Activated CD4-positive, alpha-beta T cell treated with anti-CD3 and anti-CD28 coated beads for 36 hours (primary cell): ENCODE measurements at regions not wholly inside any gene's neighbourhood (a gene's known extent, or its start where the extent isn't known, plus 50 kb on each side); places are given as distances from the start of the nearest gene placed in this dataset.
"Not testable (repeated sequence)": the region's sequence is repeated elsewhere in the genome, so short reads cannot be mapped to it uniquely, and the experiment has no call there.

Experiments used
- ATAC-seq: fragments of 200-7000 bp; cut with Tn5 transposase; one replicate; pipeline ENCODE4 v1.10.0; 2021; ENCODE audit warnings: mild to moderate bottlenecking, moderate library complexity
- CTCF ChIA-PET: fragments of 350-600 bp; sonication (Branson Sonifier 250); formaldehyde crosslinking; loops from one replicate; lab custom pipeline; 2021; ENCODE audit warnings: antibody characterized with exemption; lab: Charles Lee
- POLR2A ChIA-PET: fragments of 350-600 bp; sonication (Branson Sonifier 250); formaldehyde crosslinking; loops from one replicate; lab custom pipeline; 2021; ENCODE audit warnings: antibody characterized with exemption, inconsistent platforms; lab: Charles Lee
- DNase-seq: peaks from one replicate; pipeline ENCODE4 v3.0.0-alpha.2; 2020
- H3K27ac Mint-ChIP-seq: one replicate; pipeline ENCODE4 v1.8.0; 2021; ENCODE audit warnings: mixed read lengths
- H3K27me3 Mint-ChIP-seq: one replicate; pipeline ENCODE4 v1.8.0; 2021; ENCODE audit warnings: mixed read lengths
- H3K36me3 Mint-ChIP-seq: one replicate; pipeline ENCODE4 v1.8.0; 2021; ENCODE audit warnings: low read depth, mixed read lengths
- H3K4me1 Mint-ChIP-seq: one replicate; pipeline ENCODE4 v1.8.0; 2021; ENCODE audit warnings: mixed read lengths
- H3K4me3 Mint-ChIP-seq: one replicate; pipeline ENCODE4 v1.8.0; 2021; ENCODE audit warnings: mild to moderate bottlenecking, moderate library complexity, mixed read lengths
- H3K9me3 Mint-ChIP-seq: one replicate; pipeline ENCODE4 v1.8.0; 2021; ENCODE audit warnings: low read depth, mixed read lengths
- intact Hi-C, 2 experiments: fragments of 100-400 bp; cut with DNase I in 1 of 2; cut with micrococcal nuclease in 1 of 2; formaldehyde crosslinking; loops; one replicate each; pipeline versions ENCODE4 v1.14.2 to v1.15.1; 2022 to 2024; cut with DNase I, micrococcal nuclease

DNA sequence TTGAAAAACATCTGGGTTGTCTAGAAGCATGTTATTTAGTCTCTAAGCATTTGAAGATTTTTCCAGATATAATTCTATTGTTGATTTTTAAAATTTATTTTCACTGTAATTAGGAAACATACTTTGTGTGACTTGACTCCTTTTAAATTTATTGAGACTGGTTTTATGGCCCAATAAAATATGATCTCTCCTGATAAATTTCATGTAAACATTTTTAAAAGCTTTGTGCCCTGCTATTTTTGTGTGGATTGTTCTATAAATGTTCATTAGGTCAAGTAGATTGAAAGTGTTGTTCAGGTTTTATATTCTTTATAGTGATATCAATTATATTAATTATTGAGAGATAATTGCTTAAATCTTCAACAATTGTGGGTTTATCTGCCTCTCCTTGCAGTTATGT is 105.4 kb downstream of the RFX6 start:
- no peak for ATAC-seq
- Mint-ChIP-seq H3K4me3 (no peak overlapping the region), H3K27me3 (peaks cover 4% of the 10 kb centered on the region), H3K36me3 (no peaks in the 10 kb centered on the region), H3K27ac (no peak overlapping the region), H3K4me1 (no peaks in the 10 kb centered on the region), H3K9me3 (peaks cover 7% of the 10 kb centered on the region)
- intact Hi-C loops: no loop called here
- CTCF ChIA-PET: no interaction called here
- POLR2A ChIA-PET: no interaction called here
- DNase-seq: no peak

GRCh38 chr6:116983375-116983774 is 106.3 kb downstream of the RFX6 start:
- DNase-seq (no peak), ATAC-seq (no peak)
- no peaks in the 10 kb centered on the region for H3K4me1 Mint-ChIP-seq
- H3K27ac Mint-ChIP-seq: no peak overlapping the region
- peaks cover 7% of the 10 kb centered on the region for H3K9me3 Mint-ChIP-seq
- intact Hi-C loops: no loop called here
- H3K27me3 Mint-ChIP-seq: peaks cover 4% of the 10 kb centered on the region
- no peak overlapping the region for H3K4me3 Mint-ChIP-seq
- ChIA-PET POLR2A (no interaction called here), CTCF (no interaction called here)
- no peaks in the 10 kb centered on the region for H3K36me3 Mint-ChIP-seq

DNA sequence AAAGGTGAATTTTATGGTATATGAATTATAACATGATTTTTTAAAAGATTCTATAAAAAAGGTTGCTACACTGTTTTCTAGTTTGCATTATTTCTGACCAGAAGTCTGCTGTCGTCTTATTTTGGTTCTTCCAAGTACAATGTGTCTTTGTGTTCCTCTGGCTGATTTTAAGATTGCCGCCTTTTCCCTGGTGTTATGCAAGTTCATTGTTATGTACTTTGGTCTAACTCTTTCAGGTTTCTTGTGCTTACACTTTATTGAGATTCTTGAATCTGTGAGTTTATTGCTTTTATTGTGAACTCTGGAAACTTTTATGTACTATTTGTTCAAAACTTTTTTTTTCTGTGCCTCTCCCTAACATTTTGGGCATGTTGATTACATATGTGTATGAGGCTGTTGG is 109.8 kb downstream of the RFX6 start:
- DNase-seq (no peak), ATAC-seq (no peak)
- H3K36me3 Mint-ChIP-seq: no peaks in the 10 kb centered on the region
- ChIA-PET POLR2A (no interaction called here), CTCF (no interaction called here)
- peaks cover 7% of the 10 kb centered on the region for H3K9me3 Mint-ChIP-seq
- no peak overlapping the region for H3K27ac Mint-ChIP-seq
- intact Hi-C loops: no loop called here
- no peaks in the 10 kb centered on the region for H3K27me3 Mint-ChIP-seq
- no peak overlapping the region for H3K4me3 Mint-ChIP-seq
- no peaks in the 10 kb centered on the region for H3K4me1 Mint-ChIP-seq

DNA sequence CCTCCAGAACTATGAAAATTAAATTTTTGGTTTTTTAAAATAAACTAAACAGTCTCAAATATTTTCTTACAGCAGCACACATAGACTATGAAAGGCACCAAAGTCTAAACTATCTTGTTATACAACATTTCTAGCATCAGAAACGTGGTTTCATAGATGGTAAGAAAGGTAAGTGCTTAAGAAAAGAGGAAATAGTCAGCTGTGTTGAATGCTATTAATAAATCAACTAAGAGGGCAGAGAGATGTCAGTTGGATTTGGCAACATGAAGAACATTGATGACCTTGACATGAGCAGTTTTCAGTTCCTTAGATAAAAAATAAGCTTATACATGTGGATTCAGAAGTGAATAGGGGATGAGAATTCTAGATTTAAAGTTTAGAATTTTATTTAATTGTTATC is 113.6 kb downstream of the RFX6 start:
- no peaks in the 10 kb centered on the region for H3K9me3 Mint-ChIP-seq
- no peak overlapping the region for H3K27ac Mint-ChIP-seq
- H3K4me3 Mint-ChIP-seq: no peak overlapping the region
- DNase-seq (no peak), ATAC-seq (no peak)
- intact Hi-C loops: no loop called here
- H3K36me3 Mint-ChIP-seq: no peaks in the 10 kb centered on the region
- POLR2A ChIA-PET: no interaction called here
- H3K27me3 Mint-ChIP-seq: no peaks in the 10 kb centered on the region
- CTCF ChIA-PET: no interaction called here
- H3K4me1 Mint-ChIP-seq: no peaks in the 10 kb centered on the region

DNA sequence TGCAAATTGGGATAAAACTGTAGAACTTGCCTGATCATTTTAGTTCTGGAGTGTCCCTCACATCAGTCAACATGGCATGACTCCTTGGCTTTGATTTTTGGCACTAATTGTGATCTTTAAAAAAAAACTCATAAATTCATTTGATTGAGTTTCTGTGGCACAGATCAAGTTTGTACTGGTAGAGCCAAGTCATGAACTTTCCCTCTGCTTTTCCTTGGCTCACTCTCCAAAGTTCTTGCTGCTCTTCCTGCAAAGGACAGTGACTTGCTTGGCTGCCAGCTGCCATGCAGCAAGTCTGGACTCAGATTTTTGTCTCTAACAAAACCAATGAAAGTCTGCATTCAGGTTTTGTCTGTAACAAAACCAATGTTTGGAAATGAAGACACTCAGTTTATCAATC is 115.5 kb downstream of the RFX6 start:
- POLR2A ChIA-PET: no interaction called here
- no peak overlapping the region for H3K4me3 Mint-ChIP-seq

GRCh38 chr6:116994447-116994846 is 117.4 kb downstream of the RFX6 start:
- no peak overlapping the region for H3K4me3 Mint-ChIP-seq
- no peak for ATAC-seq
- H3K9me3 Mint-ChIP-seq: no peaks in the 10 kb centered on the region
- no peak for DNase-seq
- CTCF ChIA-PET: no interaction called here
- no peaks in the 10 kb centered on the region for H3K27me3 Mint-ChIP-seq
- POLR2A ChIA-PET: no interaction called here
- H3K27ac Mint-ChIP-seq: no peak overlapping the region
- intact Hi-C loops: no loop called here
- no peaks in the 10 kb centered on the region for H3K4me1 Mint-ChIP-seq
- H3K36me3 Mint-ChIP-seq: no peaks in the 10 kb centered on the region

More for the DNA sequence above, 115.5 kb downstream of the RFX6 start:
- DNase-seq (no peak), ATAC-seq (no peak)
- no peaks in the 10 kb centered on the region for H3K9me3 Mint-ChIP-seq
- no peaks in the 10 kb centered on the region for H3K27me3 Mint-ChIP-seq
- H3K36me3 Mint-ChIP-seq: no peaks in the 10 kb centered on the region
- CTCF ChIA-PET: no interaction called here
- intact Hi-C loops: no loop called here
- H3K4me1 Mint-ChIP-seq: no peaks in the 10 kb centered on the region
- H3K27ac Mint-ChIP-seq: no peak overlapping the region

DNA sequence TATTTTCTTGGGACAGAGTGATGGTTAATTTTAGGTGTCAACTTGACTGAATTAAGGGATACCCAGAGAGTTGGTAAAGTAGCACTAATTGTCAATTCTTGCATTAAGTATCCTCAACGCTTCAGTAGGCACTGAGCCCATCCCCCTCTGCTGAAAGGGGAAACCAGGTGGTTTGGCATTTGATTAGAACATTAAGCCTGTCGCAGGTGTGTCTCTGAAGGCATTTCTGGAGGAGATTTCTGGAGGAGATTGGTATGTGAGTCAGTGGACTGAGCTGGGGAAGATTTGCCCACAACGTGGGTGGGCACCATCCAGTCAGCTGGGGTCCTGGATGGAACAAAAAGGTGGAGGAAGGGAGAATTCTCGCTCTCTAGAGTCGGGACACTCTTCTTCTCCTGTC is 119.8 kb downstream of the RFX6 start:
- ATAC-seq: no peak
- intact Hi-C loops: no loop called here
- no peak overlapping the region for H3K27ac Mint-ChIP-seq

DNA sequence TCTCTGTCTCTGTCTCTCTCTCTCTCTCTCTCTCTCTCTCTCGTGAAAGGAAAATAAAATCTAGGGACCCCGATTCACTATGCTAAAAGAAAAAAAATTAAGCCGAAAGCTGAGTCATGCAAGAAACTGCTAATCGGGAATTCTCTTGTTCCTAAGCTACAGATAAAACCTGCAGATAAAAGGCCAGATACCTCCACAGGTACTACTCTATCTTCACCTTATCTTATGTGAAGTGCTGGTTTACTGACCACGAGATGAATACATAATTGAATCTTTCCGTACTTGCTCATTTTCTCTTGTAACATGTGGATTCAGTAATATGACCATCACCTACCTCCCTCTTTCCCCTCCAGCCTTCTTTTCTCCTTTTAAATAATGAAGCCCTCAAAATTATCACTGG is 120.5 kb downstream of the RFX6 start:
- ATAC-seq (no peak), DNase-seq (no peak)
- ChIA-PET POLR2A (no interaction called here), CTCF (no interaction called here)
- Mint-ChIP-seq H3K36me3 (no peaks in the 10 kb centered on the region), H3K4me1 (no peaks in the 10 kb centered on the region), H3K27ac (no peak overlapping the region), H3K9me3 (no peaks in the 10 kb centered on the region), H3K27me3 (no peaks in the 10 kb centered on the region), H3K4me3 (no peak overlapping the region)
- intact Hi-C loops: no loop called here

More for the DNA sequence above, 119.8 kb downstream of the RFX6 start:
- Mint-ChIP-seq H3K9me3 (no peaks in the 10 kb centered on the region), H3K27me3 (no peaks in the 10 kb centered on the region), H3K36me3 (no peaks in the 10 kb centered on the region), H3K4me1 (no peaks in the 10 kb centered on the region), H3K4me3 (no peak overlapping the region)
- CTCF ChIA-PET: no interaction called here
- DNase-seq: no peak
- POLR2A ChIA-PET: no interaction called here

DNA sequence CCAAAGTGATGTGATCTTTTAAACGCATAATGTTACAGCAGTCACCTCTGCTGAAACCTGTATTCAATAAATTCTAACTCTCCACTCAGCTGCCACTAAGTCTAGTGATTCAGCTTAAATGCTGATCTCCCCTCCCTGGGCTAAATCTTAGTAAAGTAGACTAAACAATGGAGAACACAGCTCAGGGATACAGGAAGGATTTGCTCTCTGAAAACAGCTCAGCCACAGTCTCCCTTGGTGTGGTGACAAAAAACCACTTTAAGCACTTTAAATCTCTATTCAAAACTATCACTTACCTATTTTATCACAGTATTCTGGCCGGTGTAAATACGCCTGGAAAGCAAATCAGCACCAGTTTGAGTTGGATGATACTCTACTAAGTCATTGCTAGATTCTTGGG is 130.6 kb downstream of the RFX6 start:
- DNase-seq: no peak
- ChIA-PET POLR2A (no interaction called here), CTCF (no interaction called here)
- peaks cover 2% of the 10 kb centered on the region for H3K27me3 Mint-ChIP-seq
- no peaks in the 10 kb centered on the region for H3K36me3 Mint-ChIP-seq
- H3K27ac Mint-ChIP-seq: no peak overlapping the region
- intact Hi-C loops: no loop called here
- no peak for ATAC-seq
- H3K4me3 Mint-ChIP-seq: no peak overlapping the region
- H3K9me3 Mint-ChIP-seq: peaks cover under 1% of the 10 kb centered on the region
- H3K4me1 Mint-ChIP-seq: no peaks in the 10 kb centered on the region

- DNase-seq (no peak), ATAC-seq (no peak)
- ChIA-PET CTCF (no interaction called here), POLR2A (no interaction called here)
- H3K4me1 Mint-ChIP-seq: no peaks in the 10 kb centered on the region
- no peaks in the 10 kb centered on the region for H3K36me3 Mint-ChIP-seq
- intact Hi-C loops: no loop called here
- H3K27ac Mint-ChIP-seq: no peak overlapping the region
- peaks cover 1% of the 10 kb centered on the region for H3K27me3 Mint-ChIP-seq
- no peak overlapping the region for H3K4me3 Mint-ChIP-seq
- peaks cover 4% of the 10 kb centered on the region for H3K9me3 Mint-ChIP-seq
Measured at GRCh38 chr6:117008618-117009017, 131.6 kb downstream of the RFX6 start.

- CTCF ChIA-PET, DNase-seq, ATAC-seq, H3K4me3 Mint-ChIP-seq, H3K27ac Mint-ChIP-seq, H3K36me3 Mint-ChIP-seq, H3K4me1 Mint-ChIP-seq, H3K27me3 Mint-ChIP-seq, intact Hi-C loops, POLR2A ChIA-PET: not testable (repeated sequence)
- H3K9me3 Mint-ChIP-seq: peaks cover 12% of the 10 kb centered on the region
Measured at GRCh38 chr6:117014641-117015473, 137.8 kb downstream of the RFX6 start.

GRCh38 chr6:117015474-117015804 is 138.4 kb downstream of the RFX6 start:
- H3K27ac Mint-ChIP-seq, H3K27me3 Mint-ChIP-seq, POLR2A ChIA-PET, intact Hi-C loops, CTCF ChIA-PET, H3K36me3 Mint-ChIP-seq, ATAC-seq, H3K4me1 Mint-ChIP-seq, DNase-seq, H3K4me3 Mint-ChIP-seq: not testable (repeated sequence)
- H3K9me3 Mint-ChIP-seq: peaks cover 12% of the 10 kb centered on the region
